D341Med (cell line): ENCODE measurements at regions not wholly inside any gene's neighbourhood (a gene's known extent, or its start where the extent isn't known, plus 50 kb on each side); places are given as distances from the start of the nearest gene placed in this dataset.
"Not testable (repeated sequence)": the region's sequence is repeated elsewhere in the genome, so short reads cannot be mapped to it uniquely, and the experiment has no call there.

Source experiments
- DNase-seq: peaks from one replicate; pipeline ENCODE4 v3.0.0; 2012; ENCODE audit warnings: low spot score

- no peak for DNase-seq
Observed at GRCh38 chr4:31649878-31650277, 929.7 kb downstream of the PCDH7 start.

- no peak for DNase-seq
Observed at GRCh38 chr4:31651541-31651940, 931.4 kb downstream of the PCDH7 start.

- no peak for DNase-seq
Observed at GRCh38 chr4:31655328-31655727, 935.2 kb downstream of the PCDH7 start.

GRCh38 chr4:31657859-31658570, 937.8 kb downstream of the PCDH7 start:
- no peak for DNase-seq

- DNase-seq: no peak
Observed at GRCh38 chr4:31660916-31661315, 940.7 kb downstream of the PCDH7 start.

GRCh38 chr4:31662951-31663350, 942.8 kb downstream of the PCDH7 start:
- DNase-seq: no peak

- DNase-seq: no peak
Observed at GRCh38 chr4:31667686-31668085, 947.5 kb downstream of the PCDH7 start.

- DNase-seq: peak; percentile 35
Observed at GRCh38 chr4:31674313-31674947, 954.3 kb downstream of the PCDH7 start.

GRCh38 chr4:31678356-31678755, 958.2 kb downstream of the PCDH7 start:
- DNase-seq: no peak

- DNase-seq: no peak
Observed at GRCh38 chr4:31682796-31683195, 962.6 kb downstream of the PCDH7 start.

GRCh38 chr4:31687717-31688342, 967.7 kb downstream of the PCDH7 start:
- no peak for DNase-seq

GRCh38 chr4:31692399-31692940, 972.3 kb downstream of the PCDH7 start:
- DNase-seq: no peak

GRCh38 chr4:31701256-31701655, 981.1 kb downstream of the PCDH7 start:
- DNase-seq: no peak

GRCh38 chr4:31702326-31702725, 982.2 kb downstream of the PCDH7 start:
- DNase-seq: no peak

GRCh38 chr4:31714238-31714637, 994.1 kb downstream of the PCDH7 start:
- no peak for DNase-seq

GRCh38 chr4:31715302-31715701, 995.1 kb downstream of the PCDH7 start:
- DNase-seq: no peak

GRCh38 chr4:31727030-31727429, 1006.9 kb downstream of the PCDH7 start:
- no peak for DNase-seq

GRCh38 chr4:31735004-31735403, 1014.8 kb downstream of the PCDH7 start:
- DNase-seq: no peak

GRCh38 chr4:31737419-31737818, 1017.2 kb downstream of the PCDH7 start:
- no peak for DNase-seq

GRCh38 chr4:31741326-31741725, 1021.2 kb downstream of the PCDH7 start:
- no peak for DNase-seq

- no peak for DNase-seq
Observed at GRCh38 chr4:31748382-31748781, 1028.2 kb downstream of the PCDH7 start.

- DNase-seq: not testable (repeated sequence)
Observed at GRCh38 chr4:31750581-31750980, 1030.4 kb downstream of the PCDH7 start.

- DNase-seq: no peak
Observed at GRCh38 chr4:31755751-31756150, 1035.6 kb downstream of the PCDH7 start.
